Hepatocyte (in vitro differentiated cells): ENCODE measurements at regions not wholly inside any gene's neighbourhood (a gene's known extent, or its start where the extent isn't known, plus 50 kb on each side); places are given as distances from the start of the nearest gene placed in this dataset.

Source experiments
- DNase-seq: peaks from one replicate; pipeline ENCODE4 v3.0.0-alpha.2; 2016; ENCODE audit warnings: low spot score
- H2AFZ ChIP-seq: fragments of 200-600 bp; sonication (generic); 2 replicates; pipeline ENCODE4 v1.6.0; 2016; ENCODE audit warnings: antibody characterized with exemption, mild to moderate bottlenecking
- H3K27ac ChIP-seq: fragments of 200-600 bp; sonication (generic); 2 replicates; pipeline ENCODE4 v1.5.1; 2016; ENCODE audit warnings: mild to moderate bottlenecking
- H3K27me3 ChIP-seq: fragments of 200-600 bp; sonication (generic); 2 replicates; pipeline ENCODE4 v1.6.1; 2016
- H3K36me3 ChIP-seq: fragments of 200-600 bp; sonication (generic); replicated peaks from 2 replicates; pipeline ENCODE4 v1.5.1; 2016; ENCODE audit warnings: low read depth; ENCODE audit not compliant: insufficient read depth
- H3K4me1 ChIP-seq: fragments of 200-600 bp; sonication (generic); 2 replicates; pipeline ENCODE4 v1.5.1; 2016; ENCODE audit warnings: mild to moderate bottlenecking, moderate library complexity; ENCODE audit not compliant: insufficient read depth
- H3K4me2 ChIP-seq: fragments of 200-600 bp; sonication (generic); 2 replicates; pipeline ENCODE4 v1.6.0; 2016
- H3K4me3 ChIP-seq: fragments of 200-600 bp; sonication (generic); 2 replicates; pipeline ENCODE4 v1.5.1; 2016; ENCODE audit warnings: mild to moderate bottlenecking
- H3K79me2 ChIP-seq: fragments of 200-600 bp; sonication (generic); 2 replicates; pipeline ENCODE4 v1.6.0; 2017; ENCODE audit warnings: mild to moderate bottlenecking
- H3K9me2 ChIP-seq: fragments of 200-600 bp; sonication (generic); replicated peaks from 2 replicates; pipeline ENCODE4 v1.6.0; 2017; ENCODE audit warnings: mild to moderate bottlenecking; ENCODE audit not compliant: insufficient read depth
- H3K9me3 ChIP-seq: fragments of 200-600 bp; sonication (generic); 2 replicates; pipeline ENCODE4 v1.5.1; 2016; ENCODE audit warnings: low read depth, mild to moderate bottlenecking
- H4K20me1 ChIP-seq: fragments of 200-600 bp; sonication (generic); 2 replicates; pipeline ENCODE4 v1.6.0; 2016; ENCODE audit warnings: mild to moderate bottlenecking; ENCODE audit not compliant: insufficient read depth, poor library complexity, severe bottlenecking
- EZH2 ChIP-seq: fragments of 200-600 bp; sonication (generic); IDR thresholded peaks from 2 replicates; pipeline ENCODE4 v1.6.1; 2016; ENCODE audit warnings: antibody characterized with exemption, mild to moderate bottlenecking, borderline replicate concordance
- EZH2phosphoT487 ChIP-seq: fragments of 200-600 bp; sonication (generic); IDR thresholded peaks from one replicate; pipeline ENCODE4 v1.6.1; 2018; ENCODE audit warnings: antibody characterized with exemption, mild to moderate bottlenecking, low read depth, moderate library complexity; ENCODE audit not compliant: unreplicated experiment, severe bottlenecking
- WGBS: methylation state at CpG from one replicate; pipeline ENCODE4 v1.1.6; 2016; ENCODE audit warnings: low lambda C conversion rate; ENCODE audit errors: missing lambda C conversion rate; 5-methylcytosine and 5-hydroxymethylcytosine counted together
- TF ChIP-seq, protein P1 (sequence below): fragments of 200-600 bp; sonication (generic); IDR thresholded peaks from 2 replicates; pipeline ENCODE4 v1.5.1; 2016; ENCODE audit warnings: antibody characterized with exemption, mild to moderate bottlenecking; ENCODE audit not compliant: poor library complexity

DNA sequence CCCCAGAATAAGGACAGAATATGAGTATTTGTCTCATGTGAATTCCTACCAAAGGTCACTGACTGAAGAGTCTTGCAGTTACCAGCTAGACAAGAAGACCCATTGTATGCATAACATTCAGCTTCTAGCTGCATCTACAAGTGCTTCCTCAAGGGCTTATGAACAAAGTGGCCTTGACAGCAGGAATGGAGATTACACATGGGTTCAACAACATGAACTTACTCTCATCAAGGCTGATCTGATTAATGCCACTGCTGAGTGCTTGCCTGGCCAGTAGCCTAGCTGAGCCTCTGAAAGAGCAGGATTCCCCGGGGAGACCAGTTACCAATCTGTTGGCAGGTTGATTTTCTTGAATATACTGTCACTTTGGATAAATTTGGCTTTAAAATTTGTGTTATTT lies 76.7 kb upstream of the CHD1 start:
- Histone ChIP-seq H3K4me2 (no peak overlapping the region), H3K9me3 (no peaks in the 10 kb centered on the region), H3K79me2 (no peaks in the 10 kb centered on the region), H3K4me3 (no peak overlapping the region), H3K36me3 (no peaks in the 10 kb centered on the region), H3K27ac (no peak overlapping the region), H2AFZ (no peak overlapping the region), H3K27me3 (no peaks in the 10 kb centered on the region), H3K9me2 (no peaks in the 10 kb centered on the region), H4K20me1 (no peaks in the 10 kb centered on the region), H3K4me1 (no peaks in the 10 kb centered on the region)
- no peak for TF ChIP-seq EZH2phosphoT487
- TF ChIP-seq, protein P1, sequence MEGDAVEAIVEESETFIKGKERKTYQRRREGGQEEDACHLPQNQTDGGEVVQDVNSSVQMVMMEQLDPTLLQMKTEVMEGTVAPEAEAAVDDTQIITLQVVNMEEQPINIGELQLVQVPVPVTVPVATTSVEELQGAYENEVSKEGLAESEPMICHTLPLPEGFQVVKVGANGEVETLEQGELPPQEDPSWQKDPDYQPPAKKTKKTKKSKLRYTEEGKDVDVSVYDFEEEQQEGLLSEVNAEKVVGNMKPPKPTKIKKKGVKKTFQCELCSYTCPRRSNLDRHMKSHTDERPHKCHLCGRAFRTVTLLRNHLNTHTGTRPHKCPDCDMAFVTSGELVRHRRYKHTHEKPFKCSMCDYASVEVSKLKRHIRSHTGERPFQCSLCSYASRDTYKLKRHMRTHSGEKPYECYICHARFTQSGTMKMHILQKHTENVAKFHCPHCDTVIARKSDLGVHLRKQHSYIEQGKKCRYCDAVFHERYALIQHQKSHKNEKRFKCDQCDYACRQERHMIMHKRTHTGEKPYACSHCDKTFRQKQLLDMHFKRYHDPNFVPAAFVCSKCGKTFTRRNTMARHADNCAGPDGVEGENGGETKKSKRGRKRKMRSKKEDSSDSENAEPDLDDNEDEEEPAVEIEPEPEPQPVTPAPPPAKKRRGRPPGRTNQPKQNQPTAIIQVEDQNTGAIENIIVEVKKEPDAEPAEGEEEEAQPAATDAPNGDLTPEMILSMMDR, result no peak
- no peak for TF ChIP-seq EZH2
- WGBS, result 64% methylated on average over 1 of the region's 1 CpG
- no peak for DNase-seq

DNA sequence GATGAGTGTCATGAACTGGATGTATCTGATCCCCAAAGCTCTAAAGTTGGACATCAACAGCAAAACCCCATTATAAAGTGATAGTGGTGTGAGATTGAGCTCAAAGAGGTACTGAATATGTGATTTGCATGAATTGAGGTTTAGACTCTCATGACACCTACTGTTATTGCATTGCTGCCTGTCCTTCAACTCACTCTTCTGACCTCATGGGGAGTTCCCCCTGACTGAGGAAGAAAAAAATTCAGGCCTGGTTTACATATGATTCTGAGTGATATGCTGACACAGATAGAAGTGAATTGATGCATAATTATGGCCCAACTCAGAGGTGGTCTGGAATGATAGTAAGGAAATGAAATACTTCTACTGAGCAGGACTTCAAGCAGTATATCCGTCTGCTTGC lies 76.2 kb upstream of the CHD1 start:
- Histone ChIP-seq H3K9me2 (no peaks in the 10 kb centered on the region), H3K27me3 (no peaks in the 10 kb centered on the region), H3K4me3 (no peak overlapping the region), H3K4me2 (no peak overlapping the region), H3K79me2 (no peaks in the 10 kb centered on the region), H3K27ac (no peak overlapping the region), H3K9me3 (no peaks in the 10 kb centered on the region), H3K36me3 (no peaks in the 10 kb centered on the region), H2AFZ (no peak overlapping the region), H3K4me1 (no peaks in the 10 kb centered on the region), H4K20me1 (no peaks in the 10 kb centered on the region)
- TF ChIP-seq, protein P1, result no peak
- 97% methylated on average over 1 of the region's 1 CpG for WGBS
- DNase-seq, result no peak

DNA sequence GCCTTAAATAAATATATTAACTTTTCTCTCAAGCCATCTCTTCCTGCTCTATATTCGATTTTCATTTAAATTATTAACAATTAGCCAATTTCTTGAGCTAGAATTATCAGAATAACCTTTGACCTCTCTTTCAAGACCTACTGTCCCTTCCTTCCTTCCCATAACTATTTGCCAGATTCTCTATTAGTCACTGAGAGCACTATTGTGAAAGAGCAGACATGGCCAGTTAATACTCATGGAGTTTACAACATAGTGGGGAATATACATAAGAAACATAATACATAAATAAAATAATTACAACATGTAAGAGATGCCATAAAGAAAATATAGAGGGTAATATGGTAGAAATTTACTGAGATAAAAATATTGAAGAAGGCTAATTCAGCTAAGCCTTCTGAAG lies 72.1 kb upstream of the CHD1 start:
- Histone ChIP-seq H3K36me3 (no peaks in the 10 kb centered on the region), H3K27ac (no peak overlapping the region), H3K4me1 (no peaks in the 10 kb centered on the region), H2AFZ (no peak overlapping the region), H3K4me3 (no peak overlapping the region), H3K79me2 (no peaks in the 10 kb centered on the region), H3K9me3 (no peaks in the 10 kb centered on the region), H3K4me2 (no peak overlapping the region), H4K20me1 (no peaks in the 10 kb centered on the region), H3K27me3 (no peaks in the 10 kb centered on the region), H3K9me2 (no peaks in the 10 kb centered on the region)
- 68% methylated on average over 1 of the region's 1 CpG for WGBS
- TF ChIP-seq EZH2phosphoT487 (no peak), EZH2 (no peak)
- TF ChIP-seq, protein P1, result no peak
- no peak for DNase-seq

DNA sequence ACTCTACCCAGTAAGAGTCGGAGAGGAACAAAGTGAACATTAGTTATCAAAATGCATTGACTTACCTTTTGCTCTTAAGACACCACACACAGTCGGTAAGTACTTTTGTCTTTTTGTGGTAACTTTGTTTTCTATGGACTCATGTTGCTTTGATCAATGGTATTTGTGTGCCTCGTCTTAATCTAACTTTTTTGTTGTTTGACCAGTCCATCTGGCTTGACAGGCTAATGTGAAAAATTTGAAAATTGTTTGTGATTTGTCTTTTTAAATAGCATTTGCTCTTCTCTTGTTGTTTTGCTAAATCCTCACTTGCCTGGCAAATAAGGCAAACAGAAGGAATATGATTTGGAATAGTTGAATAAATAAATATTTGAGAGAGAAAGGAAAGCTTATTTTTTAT lies 71.4 kb upstream of the CHD1 start:
- 65% methylated on average over 3 of the region's 3 CpGs for WGBS
- TF ChIP-seq EZH2phosphoT487 (no peak), EZH2 (no peak)
- TF ChIP-seq, protein P1, result no peak

More for the DNA sequence above, 71.4 kb upstream of the CHD1 start:
- no peaks in the 10 kb centered on the region for H3K36me3 ChIP-seq
- H3K27me3 ChIP-seq, result no peaks in the 10 kb centered on the region
- H3K4me1 ChIP-seq, result no peaks in the 10 kb centered on the region
- H3K4me2 ChIP-seq, result no peak overlapping the region
- no peak overlapping the region for H3K27ac ChIP-seq
- no peaks in the 10 kb centered on the region for H3K9me3 ChIP-seq
- DNase-seq, result no peak
- no peaks in the 10 kb centered on the region for H3K79me2 ChIP-seq
- H3K4me3 ChIP-seq, result no peak overlapping the region
- no peaks in the 10 kb centered on the region for H4K20me1 ChIP-seq
- H2AFZ ChIP-seq, result no peak overlapping the region
- H3K9me2 ChIP-seq, result no peaks in the 10 kb centered on the region
